RWPE2 (cell line): ENCODE measurements at regions not wholly inside any gene's neighbourhood (a gene's known extent, or its start where the extent isn't known, plus 50 kb on each side); places are given as distances from the start of the nearest gene placed in this dataset.
"Not testable (repeated sequence)": the region's sequence is repeated elsewhere in the genome, so short reads cannot be mapped to it uniquely, and the experiment has no call there.

Experiments used
- ATAC-seq: fragments of 200-7000 bp; cut with Tn5 transposase; 3 replicates; pipeline ENCODE4 v1.9.1; 2021; ENCODE audit warnings: low read depth
- DNase-seq: peaks from one replicate; pipeline ENCODE4 v3.0.0-alpha.2; 2020; ENCODE audit warnings: low spot score
- H3K27ac ChIP-seq: fragments of 450-650 bp; 2 replicates; pipeline ENCODE4 v1.5.1; 2017; ENCODE audit warnings: mild to moderate bottlenecking; ENCODE audit not compliant: poor library complexity, severe bottlenecking
- H3K27me3 ChIP-seq: fragments of 250-450 bp; sonication (Bioruptor Pico); 2 replicates; pipeline ENCODE4 v1.5.1; 2021; ENCODE audit warnings: mild to moderate bottlenecking, moderate library complexity; ENCODE audit not compliant: insufficient read depth, poor library complexity, severe bottlenecking
- H3K36me3 ChIP-seq: fragments of 250-450 bp; sonication (Bioruptor Pico); 2 replicates; pipeline ENCODE4 v1.5.1; 2020; ENCODE audit warnings: low read depth, mild to moderate bottlenecking, moderate library complexity
- H3K4me1 ChIP-seq: fragments of 250-450 bp; sonication (Bioruptor Pico); 2 replicates; pipeline ENCODE4 v1.5.1; 2021; ENCODE audit warnings: mild to moderate bottlenecking, moderate library complexity; ENCODE audit not compliant: insufficient read depth, poor library complexity, severe bottlenecking
- H3K4me3 ChIP-seq: fragments of 250-450 bp; sonication (Bioruptor Pico); 2 replicates; pipeline ENCODE4 v1.5.1; 2021; ENCODE audit warnings: mild to moderate bottlenecking, moderate library complexity; ENCODE audit not compliant: severe bottlenecking
- H3K9me3 ChIP-seq: fragments of 250-450 bp; sonication (Bioruptor Pico); 2 replicates; pipeline ENCODE4 v1.5.1; 2021; ENCODE audit warnings: mild to moderate bottlenecking, moderate library complexity; ENCODE audit not compliant: severe bottlenecking
- CTCF ChIP-seq: fragments of 450-650 bp; IDR thresholded peaks from one replicate; pipeline ENCODE4 v1.5.1; 2017; ENCODE audit warnings: mild to moderate bottlenecking, moderate library complexity; ENCODE audit not compliant: poor library complexity, severe bottlenecking

GRCh38 chr11:87767615-87768014 is 407.6 kb downstream of the RAB38 start:
- H3K4me1 ChIP-seq, result no peaks in the 10 kb centered on the region
- ATAC-seq, result no peak
- no peaks in the 10 kb centered on the region for H3K36me3 ChIP-seq
- no peak overlapping the region for H3K27ac ChIP-seq
- DNase-seq, result no peak
- H3K4me3 ChIP-seq, result no peak overlapping the region
- no peaks in the 10 kb centered on the region for H3K9me3 ChIP-seq
- no peak for TF ChIP-seq CTCF
- peaks cover 10% of the 10 kb centered on the region for H3K27me3 ChIP-seq

- not testable (repeated sequence) for DNase-seq, H3K4me1 ChIP-seq, ATAC-seq, H3K27me3 ChIP-seq, H3K27ac ChIP-seq, H3K4me3 ChIP-seq, H3K36me3 ChIP-seq, H3K9me3 ChIP-seq
Measured at GRCh38 chr11:87764075-87764474, 411.2 kb downstream of the RAB38 start.

- no peak for TF ChIP-seq CTCF
- DNase-seq (no peak), ATAC-seq (no peak)
- Histone ChIP-seq H3K4me1 (no peaks in the 10 kb centered on the region), H3K4me3 (no peak overlapping the region), H3K9me3 (no peaks in the 10 kb centered on the region), H3K36me3 (no peaks in the 10 kb centered on the region), H3K27ac (no peak overlapping the region), H3K27me3 (no peaks in the 10 kb centered on the region)
Measured at GRCh38 chr11:87754685-87755084, 420.6 kb downstream of the RAB38 start.

- H3K4me1 ChIP-seq, result no peaks in the 10 kb centered on the region
- no peak for TF ChIP-seq CTCF
Measured at GRCh38 chr11:87753143-87753542, 422.1 kb downstream of the RAB38 start.

GRCh38 chr11:87743007-87743406 is 432.2 kb downstream of the RAB38 start:
- Histone ChIP-seq H3K9me3 (no peaks in the 10 kb centered on the region), H3K36me3 (no peaks in the 10 kb centered on the region), H3K4me3 (no peak overlapping the region), H3K27ac (no peak overlapping the region), H3K27me3 (no peaks in the 10 kb centered on the region), H3K4me1 (no peaks in the 10 kb centered on the region)
- DNase-seq (no peak), ATAC-seq (no peak)
- no peak for TF ChIP-seq CTCF

More at GRCh38 chr11:87753143-87753542, 422.1 kb downstream of the RAB38 start:
- DNase-seq, result no peak
- Histone ChIP-seq H3K27ac (no peak overlapping the region), H3K9me3 (no peaks in the 10 kb centered on the region), H3K36me3 (no peaks in the 10 kb centered on the region), H3K4me3 (no peak overlapping the region), H3K27me3 (no peaks in the 10 kb centered on the region)
- ATAC-seq, result no peak
